ENCODE measurements at regions not wholly inside any gene's neighbourhood (a gene's known extent, or its start where the extent isn't known, plus 50 kb on each side); places are given as distances from the start of the nearest gene placed in this dataset.

- no peaks in the 10 kb centered on the region for H3K9me3 ChIP-seq (replicated peaks; ENCODE audit: insufficient read depth, low read length)
These were observed 458.5 kb upstream of the CHRM3 start for GRCh38 chr1:238927899-238928298.

DNA sequence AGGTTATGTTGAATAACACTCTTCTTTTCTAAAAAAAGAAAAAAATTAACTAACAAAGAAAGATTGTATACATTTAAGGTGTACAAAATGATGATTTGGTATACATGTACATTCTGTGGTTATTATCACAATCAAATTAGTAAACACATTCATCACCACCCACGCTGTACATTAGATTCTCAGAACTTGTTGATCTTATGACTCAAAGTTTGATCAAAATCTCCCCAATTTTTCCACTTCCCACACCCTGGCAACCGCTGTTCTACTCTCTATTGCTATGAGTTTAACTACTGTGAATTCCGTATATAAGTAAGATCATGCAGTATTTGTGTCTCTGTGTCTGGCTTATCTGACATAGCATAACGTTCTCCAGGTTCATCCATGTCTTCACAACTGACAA is 469.5 kb upstream of the CHRM3 start:
- DNase-seq: no peak
- no peaks in the 10 kb centered on the region for H3K79me2 ChIP-seq (ENCODE audit: low read length)
- H3K9me2 ChIP-seq (replicated peaks; ENCODE audit: insufficient read depth, low read length): no peaks in the 10 kb centered on the region
- no peaks in the 10 kb centered on the region for H3K4me1 ChIP-seq (ENCODE audit: low read length)
- no peak overlapping the region for H3K9ac ChIP-seq (ENCODE audit: low read length)
- no peaks in the 10 kb centered on the region for H3K36me3 ChIP-seq (replicated peaks; ENCODE audit: insufficient read depth, low read length)
- no peak overlapping the region for H3K4me2 ChIP-seq (ENCODE audit: low read depth, low read length)
- TF ChIP-seq CTCF (IDR thresholded peaks at IDR 0.05; ENCODE audit: low read length) (no peak), EZH2phosphoT487 (IDR thresholded peaks at IDR 0.05; ENCODE audit: low read length) (no peak), EZH2 (optimal IDR thresholded peaks at IDR 0.05; ENCODE audit: low read depth, low read length) (no peak)
- no peaks in the 10 kb centered on the region for H3F3A ChIP-seq (ENCODE audit: insufficient read depth, low read length)
- no peaks in the 10 kb centered on the region for H3K9me3 ChIP-seq (replicated peaks; ENCODE audit: insufficient read depth, low read length)
- no peak overlapping the region for H2AFZ ChIP-seq (ENCODE audit: low read length)
- H3K27me3 ChIP-seq (replicated peaks; ENCODE audit: insufficient read depth, low read length): no peaks in the 10 kb centered on the region
- H3K27ac ChIP-seq (ENCODE audit: low read length): no peak overlapping the region
- H3K4me3 ChIP-seq (ENCODE audit: low read length): no peak overlapping the region
- H4K20me1 ChIP-seq (ENCODE audit: insufficient read depth, low read length): no peaks in the 10 kb centered on the region

More at GRCh38 chr1:238927899-238928298, 458.5 kb upstream of the CHRM3 start:
- no peak overlapping the region for H3K4me3 ChIP-seq (ENCODE audit: low read length)
- H2AFZ ChIP-seq (ENCODE audit: low read length): no peak overlapping the region
- H3K9ac ChIP-seq (ENCODE audit: low read length): no peak overlapping the region
- H3K9me2 ChIP-seq (replicated peaks; ENCODE audit: insufficient read depth, low read length): no peaks in the 10 kb centered on the region
- H3K27ac ChIP-seq (ENCODE audit: low read length): no peak overlapping the region
- no peaks in the 10 kb centered on the region for H3K79me2 ChIP-seq (ENCODE audit: low read length)
- H3K4me2 ChIP-seq (ENCODE audit: low read depth, low read length): no peak overlapping the region
- no peaks in the 10 kb centered on the region for H3K27me3 ChIP-seq (replicated peaks; ENCODE audit: insufficient read depth, low read length)
- TF ChIP-seq CTCF (IDR thresholded peaks at IDR 0.05; ENCODE audit: low read length) (no peak), EZH2phosphoT487 (IDR thresholded peaks at IDR 0.05; ENCODE audit: low read length) (no peak), EZH2 (optimal IDR thresholded peaks at IDR 0.05; ENCODE audit: low read depth, low read length) (no peak)
- no peak for DNase-seq
- H3K4me1 ChIP-seq (ENCODE audit: low read length): no peaks in the 10 kb centered on the region
- no peaks in the 10 kb centered on the region for H3F3A ChIP-seq (ENCODE audit: insufficient read depth, low read length)
- no peaks in the 10 kb centered on the region for H3K36me3 ChIP-seq (replicated peaks; ENCODE audit: insufficient read depth, low read length)
- no peaks in the 10 kb centered on the region for H4K20me1 ChIP-seq (ENCODE audit: insufficient read depth, low read length)

DNA sequence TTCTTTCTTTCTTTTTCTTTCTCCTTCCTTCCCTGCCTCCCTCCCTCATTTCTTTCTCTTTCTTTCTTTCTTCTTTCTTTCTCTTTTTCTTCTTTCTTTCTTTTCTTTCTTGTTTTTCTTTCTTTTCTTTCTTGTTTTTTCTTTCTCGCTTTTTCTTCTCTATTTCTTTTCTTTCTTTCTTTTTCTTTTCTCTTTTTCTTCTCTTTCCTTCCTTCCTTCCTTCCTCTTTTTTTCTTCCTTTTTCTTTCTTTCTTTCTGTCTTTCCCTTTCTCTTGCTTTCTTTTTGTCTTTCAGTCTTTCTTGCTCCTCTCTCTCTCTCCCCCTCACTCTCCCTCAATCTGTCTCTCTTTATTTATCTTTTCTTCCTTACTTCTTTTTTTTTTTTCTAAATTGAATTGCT is 472.0 kb upstream of the CHRM3 start:
- no peaks in the 10 kb centered on the region for H3K27me3 ChIP-seq (replicated peaks; ENCODE audit: insufficient read depth, low read length)
- H3K4me2 ChIP-seq (ENCODE audit: low read depth, low read length): no peak overlapping the region
- H3K9me2 ChIP-seq (replicated peaks; ENCODE audit: insufficient read depth, low read length): no peaks in the 10 kb centered on the region
- no peaks in the 10 kb centered on the region for H3K79me2 ChIP-seq (ENCODE audit: low read length)
- no peaks in the 10 kb centered on the region for H4K20me1 ChIP-seq (ENCODE audit: insufficient read depth, low read length)
- H3K9me3 ChIP-seq (replicated peaks; ENCODE audit: insufficient read depth, low read length): no peaks in the 10 kb centered on the region
- H3F3A ChIP-seq (ENCODE audit: insufficient read depth, low read length): no peaks in the 10 kb centered on the region
- H3K36me3 ChIP-seq (replicated peaks; ENCODE audit: insufficient read depth, low read length): no peaks in the 10 kb centered on the region
- TF ChIP-seq EZH2 (optimal IDR thresholded peaks at IDR 0.05; ENCODE audit: low read depth, low read length) (no peak), CTCF (IDR thresholded peaks at IDR 0.05; ENCODE audit: low read length) (no peak), EZH2phosphoT487 (IDR thresholded peaks at IDR 0.05; ENCODE audit: low read length) (no peak)
- no peaks in the 10 kb centered on the region for H3K4me1 ChIP-seq (ENCODE audit: low read length)
- H2AFZ ChIP-seq (ENCODE audit: low read length): no peak overlapping the region
- H3K9ac ChIP-seq (ENCODE audit: low read length): no peak overlapping the region
- H3K27ac ChIP-seq (ENCODE audit: low read length): no peak overlapping the region
- H3K4me3 ChIP-seq (ENCODE audit: low read length): no peak overlapping the region
- no peak for DNase-seq

Data from MM.1S (cell line).